ENCODE measurements at regions not wholly inside any gene's neighbourhood (a gene's known extent, or its start where the extent isn't known, plus 50 kb on each side); places are given as distances from the start of the nearest gene placed in this dataset.

DNA sequence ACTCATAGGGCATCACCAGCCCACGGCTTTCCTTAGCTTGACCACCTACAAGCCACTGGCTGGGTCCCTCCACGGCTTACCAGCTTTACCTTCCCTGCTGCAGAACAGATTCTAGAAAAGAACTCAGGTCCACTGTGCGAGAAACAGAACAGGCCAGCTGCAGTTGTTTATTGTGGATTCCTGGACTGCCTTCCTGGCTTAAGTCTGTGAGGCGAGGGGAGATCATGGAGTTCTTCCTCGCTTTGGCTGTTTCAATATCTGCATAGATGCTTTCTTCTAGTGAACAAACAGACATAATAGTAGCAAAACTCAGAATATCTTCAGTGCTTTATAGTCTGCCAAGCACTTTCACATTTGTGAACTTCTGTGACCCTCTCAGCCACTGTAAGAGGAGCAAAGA, 162.9 kb upstream of the HABP2 start:
- CTCF ChIA-PET: no interaction called here

DNA sequence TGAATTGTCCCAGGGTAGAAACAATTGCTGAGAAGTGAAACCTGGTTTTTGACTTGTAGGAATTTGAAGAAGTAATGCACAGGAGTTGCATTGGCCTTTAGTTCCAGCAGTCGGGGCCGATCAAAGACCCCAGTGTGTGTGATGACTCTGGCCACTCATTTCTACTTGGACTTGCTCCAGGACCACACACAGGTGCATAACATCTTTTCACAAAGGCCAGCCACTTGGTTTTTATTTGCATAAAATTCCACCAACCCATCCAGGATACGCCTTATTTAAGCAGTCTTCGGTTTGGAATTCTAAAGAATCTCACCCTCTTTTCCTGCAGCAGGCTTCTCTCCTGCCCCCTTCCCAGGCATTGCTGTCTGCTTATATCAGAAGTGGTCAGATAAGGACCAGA, 162.0 kb upstream of the HABP2 start:
- DNase-seq (ENCODE audit: extremely low spot score): no peak
- ChIA-PET POLR2A (no interaction called here), CTCF (no interaction called here)
- TF ChIP-seq SUZ12 (IDR thresholded peaks at IDR 0.05) (no peak), ELF4 (IDR thresholded peaks at IDR 0.05) (no peak), NFRKB (IDR thresholded peaks at IDR 0.05) (no peak), FOXK2 (IDR thresholded peaks at IDR 0.05) (no peak), ZNF384 (IDR thresholded peaks at IDR 0.05) (no peak), FOXA1 (IDR thresholded peaks at IDR 0.05) (no peak), SP1 (IDR thresholded peaks at IDR 0.05) (no peak), BHLHE40 (IDR thresholded peaks at IDR 0.05; ENCODE audit: borderline replicate concordance) (no peak), FOXM1 (IDR thresholded peaks at IDR 0.05; ENCODE audit: borderline replicate concordance) (no peak), L3MBTL2 (conservative IDR thresholded peaks at IDR 0.05) (no peak), ARNT (IDR thresholded peaks at IDR 0.05) (no peak)
- TF ChIP-seq, protein P1, sequence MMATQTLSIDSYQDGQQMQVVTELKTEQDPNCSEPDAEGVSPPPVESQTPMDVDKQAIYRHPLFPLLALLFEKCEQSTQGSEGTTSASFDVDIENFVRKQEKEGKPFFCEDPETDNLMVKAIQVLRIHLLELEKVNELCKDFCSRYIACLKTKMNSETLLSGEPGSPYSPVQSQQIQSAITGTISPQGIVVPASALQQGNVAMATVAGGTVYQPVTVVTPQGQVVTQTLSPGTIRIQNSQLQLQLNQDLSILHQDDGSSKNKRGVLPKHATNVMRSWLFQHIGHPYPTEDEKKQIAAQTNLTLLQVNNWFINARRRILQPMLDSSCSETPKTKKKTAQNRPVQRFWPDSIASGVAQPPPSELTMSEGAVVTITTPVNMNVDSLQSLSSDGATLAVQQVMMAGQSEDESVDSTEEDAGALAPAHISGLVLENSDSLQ (IDR thresholded peaks at IDR 0.05): no peak

More for the DNA sequence above, 162.9 kb upstream of the HABP2 start:
- no peak for DNase-seq (ENCODE audit: extremely low spot score)
- POLR2A ChIA-PET: no interaction called here
- TF ChIP-seq SUZ12 (IDR thresholded peaks at IDR 0.05): no peak

DNA sequence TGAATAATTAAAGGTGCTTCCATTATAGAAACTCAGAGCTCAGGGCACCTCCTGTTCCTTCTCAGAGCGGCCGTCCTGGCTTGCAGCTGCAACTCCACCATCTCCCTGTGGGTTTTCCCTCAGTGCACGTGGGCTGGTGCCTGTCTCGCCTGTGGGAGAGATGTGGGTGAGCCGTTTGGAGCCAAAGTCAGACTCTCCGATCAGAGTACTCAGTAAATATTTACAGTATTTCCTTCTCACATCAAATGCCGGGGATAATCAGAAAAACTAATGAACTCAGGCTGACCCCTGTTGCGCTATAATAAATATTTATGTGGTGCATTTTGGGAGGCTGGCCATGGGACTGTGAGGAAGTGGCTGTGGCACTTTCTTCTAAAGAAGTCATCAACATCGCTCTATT, 155.8 kb upstream of the HABP2 start:
- ChIA-PET POLR2A (no interaction called here), CTCF (no interaction called here)
- no peak for DNase-seq (ENCODE audit: extremely low spot score)
- TF ChIP-seq FOXK2 (IDR thresholded peaks at IDR 0.05): no peak
- no peak for TF ChIP-seq LEF1 (IDR thresholded peaks at IDR 0.05; ENCODE audit: borderline replicate concordance)
- no peak for TF ChIP-seq SUZ12 (IDR thresholded peaks at IDR 0.05)
- TF ChIP-seq HDGF (IDR thresholded peaks at IDR 0.05; ENCODE audit: borderline replicate concordance): no peak
- no peak for TF ChIP-seq FOXA1 (IDR thresholded peaks at IDR 0.05)
- no peak for TF ChIP-seq CTBP1 (IDR thresholded peaks at IDR 0.05; ENCODE audit: borderline replicate concordance)
- TF ChIP-seq TARDBP (IDR thresholded peaks at IDR 0.05): no peak
- TF ChIP-seq FOXM1 (IDR thresholded peaks at IDR 0.05; ENCODE audit: borderline replicate concordance): no peak
- TF ChIP-seq L3MBTL2 (conservative IDR thresholded peaks at IDR 0.05): no peak
- no peak for TF ChIP-seq SP1 (IDR thresholded peaks at IDR 0.05)
- TF ChIP-seq, protein P1 (IDR thresholded peaks at IDR 0.05): no peak
- no peak for TF ChIP-seq ARNT (IDR thresholded peaks at IDR 0.05)
- TF ChIP-seq BHLHE40 (IDR thresholded peaks at IDR 0.05; ENCODE audit: borderline replicate concordance): no peak
- TF ChIP-seq ZNF384 (IDR thresholded peaks at IDR 0.05): no peak
- TF ChIP-seq ELF4 (IDR thresholded peaks at IDR 0.05): no peak
- TF ChIP-seq NFRKB (IDR thresholded peaks at IDR 0.05): no peak

DNA sequence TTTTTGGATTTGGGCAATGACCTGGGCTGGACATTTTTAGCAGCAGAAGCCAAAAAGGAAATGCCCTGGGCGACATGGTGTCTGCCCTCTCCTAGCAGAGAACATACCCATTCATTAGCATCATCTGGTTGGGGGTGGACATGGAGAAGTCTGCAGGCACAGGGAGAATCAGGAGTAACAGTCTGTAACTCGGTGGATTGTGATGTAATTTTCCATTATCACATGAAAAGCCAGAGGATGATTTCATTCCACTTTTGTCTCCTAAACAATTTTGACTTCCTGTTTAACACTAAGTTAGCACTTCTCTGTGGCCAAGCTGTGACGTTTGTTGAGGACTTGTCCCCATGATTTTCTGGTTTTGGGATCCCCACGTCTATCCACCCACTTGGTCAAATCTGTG, 153.8 kb upstream of the HABP2 start:
- no peak for DNase-seq (ENCODE audit: extremely low spot score)
- TF ChIP-seq FOXA1 (IDR thresholded peaks at IDR 0.05) (no peak), ELF4 (IDR thresholded peaks at IDR 0.05) (no peak), SUZ12 (IDR thresholded peaks at IDR 0.05) (no peak), LEF1 (IDR thresholded peaks at IDR 0.05; ENCODE audit: borderline replicate concordance) (no peak), SP1 (IDR thresholded peaks at IDR 0.05) (no peak), TARDBP (IDR thresholded peaks at IDR 0.05) (no peak), FOXM1 (IDR thresholded peaks at IDR 0.05; ENCODE audit: borderline replicate concordance) (no peak), ZNF384 (IDR thresholded peaks at IDR 0.05) (no peak), ARNT (IDR thresholded peaks at IDR 0.05) (no peak), BHLHE40 (IDR thresholded peaks at IDR 0.05; ENCODE audit: borderline replicate concordance) (no peak), CTBP1 (IDR thresholded peaks at IDR 0.05; ENCODE audit: borderline replicate concordance) (no peak), L3MBTL2 (conservative IDR thresholded peaks at IDR 0.05) (no peak), NFRKB (IDR thresholded peaks at IDR 0.05) (no peak), FOXK2 (IDR thresholded peaks at IDR 0.05) (no peak), HDGF (IDR thresholded peaks at IDR 0.05; ENCODE audit: borderline replicate concordance) (no peak)
- TF ChIP-seq, protein P1 (IDR thresholded peaks at IDR 0.05): no peak
- CTCF ChIA-PET: interaction anchor here (0.7 kb wide), 1 partner anchor 59 kb away, joined by 3 read pairs; no protein-coding TSS in a partner anchor
- POLR2A ChIA-PET: no interaction called here

DNA sequence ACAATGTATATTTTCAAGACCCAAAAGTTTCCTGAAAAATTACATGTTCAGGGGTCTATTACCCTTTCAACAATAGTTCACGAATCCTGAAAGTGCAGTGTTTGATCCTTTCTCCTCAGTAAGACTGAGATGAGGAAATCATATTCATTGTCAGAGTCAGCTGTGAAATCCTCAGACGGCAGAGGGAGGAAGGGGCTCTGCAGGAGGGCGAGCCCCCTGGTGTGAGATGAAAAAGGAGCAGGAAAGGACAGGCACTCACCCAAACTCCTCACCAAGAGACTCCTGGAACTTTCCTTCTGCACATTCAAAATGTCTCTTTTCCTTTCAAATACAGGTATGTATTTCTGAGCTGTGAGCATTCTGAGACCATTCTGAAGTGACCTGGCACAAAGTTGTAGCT, 150.3 kb upstream of the HABP2 start:
- CTCF ChIA-PET: no interaction called here
- POLR2A ChIA-PET: no interaction called here
- TF ChIP-seq ELF4 (IDR thresholded peaks at IDR 0.05) (no peak), FOXK2 (IDR thresholded peaks at IDR 0.05) (no peak), BHLHE40 (IDR thresholded peaks at IDR 0.05; ENCODE audit: borderline replicate concordance) (no peak), FOXM1 (IDR thresholded peaks at IDR 0.05; ENCODE audit: borderline replicate concordance) (no peak), HDGF (IDR thresholded peaks at IDR 0.05; ENCODE audit: borderline replicate concordance) (no peak), SP1 (IDR thresholded peaks at IDR 0.05) (no peak), FOXA1 (IDR thresholded peaks at IDR 0.05) (no peak), LEF1 (IDR thresholded peaks at IDR 0.05; ENCODE audit: borderline replicate concordance) (no peak), L3MBTL2 (conservative IDR thresholded peaks at IDR 0.05) (no peak), ZNF384 (IDR thresholded peaks at IDR 0.05) (no peak), SUZ12 (IDR thresholded peaks at IDR 0.05) (no peak), TARDBP (IDR thresholded peaks at IDR 0.05) (no peak), CTBP1 (IDR thresholded peaks at IDR 0.05; ENCODE audit: borderline replicate concordance) (no peak), NFRKB (IDR thresholded peaks at IDR 0.05) (no peak), ARNT (IDR thresholded peaks at IDR 0.05) (no peak)
- TF ChIP-seq, protein P1 (IDR thresholded peaks at IDR 0.05): no peak
- DNase-seq (ENCODE audit: extremely low spot score): no peak

DNA sequence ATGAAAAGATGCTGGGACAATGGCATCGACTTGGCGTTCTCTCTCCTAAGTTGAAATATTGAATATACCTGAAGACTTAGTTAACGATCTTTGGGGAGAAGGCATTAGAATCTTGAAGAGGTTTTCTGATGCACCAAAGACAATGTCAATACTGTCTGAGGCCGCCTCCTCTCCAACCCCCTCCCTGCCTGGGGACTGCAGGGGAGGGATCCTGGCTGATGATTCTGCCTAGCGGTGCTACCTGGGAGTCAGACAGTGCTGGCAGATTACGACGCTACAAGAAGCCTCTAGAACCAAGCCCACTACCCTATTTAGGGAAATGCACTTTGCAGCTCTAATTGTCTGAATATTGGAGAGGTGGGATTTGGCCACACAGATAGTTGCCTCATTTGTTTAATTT, 145.6 kb upstream of the HABP2 start:
- no peak for DNase-seq (ENCODE audit: extremely low spot score)
- CTCF ChIA-PET: no interaction called here
- POLR2A ChIA-PET: no interaction called here

More for the DNA sequence above, 145.6 kb upstream of the HABP2 start:
- TF ChIP-seq SUZ12 (IDR thresholded peaks at IDR 0.05) (no peak), ELF4 (IDR thresholded peaks at IDR 0.05) (no peak), BHLHE40 (IDR thresholded peaks at IDR 0.05; ENCODE audit: borderline replicate concordance) (no peak), CTBP1 (IDR thresholded peaks at IDR 0.05; ENCODE audit: borderline replicate concordance) (no peak), LEF1 (IDR thresholded peaks at IDR 0.05; ENCODE audit: borderline replicate concordance) (no peak), FOXM1 (IDR thresholded peaks at IDR 0.05; ENCODE audit: borderline replicate concordance) (no peak), TARDBP (IDR thresholded peaks at IDR 0.05) (no peak), ARNT (IDR thresholded peaks at IDR 0.05) (no peak), HDGF (IDR thresholded peaks at IDR 0.05; ENCODE audit: borderline replicate concordance) (no peak), FOXK2 (IDR thresholded peaks at IDR 0.05) (no peak), FOXA1 (IDR thresholded peaks at IDR 0.05) (no peak), NFRKB (IDR thresholded peaks at IDR 0.05) (no peak)

Data from HEK293T (cell line).